ENCODE measurements at regions not wholly inside any gene's neighbourhood (a gene's known extent, or its start where the extent isn't known, plus 50 kb on each side); places are given as distances from the start of the nearest gene placed in this dataset.

- H2BK15ac ChIP-seq (ENCODE audit: low read depth, low read length) = no peak overlapping the region
- H4K5ac ChIP-seq (ENCODE audit: insufficient read length, low read depth, low read length) = no peak overlapping the region
- H3K4me1 ChIP-seq (ENCODE audit: insufficient read depth, low read length) = no peaks in the 10 kb centered on the region
- no CpG with 5 or more reads among the region's 2 CpGs for WGBS (ENCODE audit: extremely low coverage, insufficient read length, low lambda C conversion rate)
- H3K23me2 ChIP-seq (ENCODE audit: insufficient read length, low read depth, low read length, poor library complexity, severe bottlenecking) = no peaks in the 10 kb centered on the region
- H2BK12ac ChIP-seq (ENCODE audit: insufficient read length, low read depth, low read length) = no peak overlapping the region
- no peak overlapping the region for H3K14ac ChIP-seq (ENCODE audit: insufficient read depth, low read length)
- no peak overlapping the region for H3K4ac ChIP-seq (ENCODE audit: low read depth, low read length)
- no peak overlapping the region for H3K18ac ChIP-seq (ENCODE audit: insufficient read length, low read depth, low read length)
- no peak overlapping the region for H2BK120ac ChIP-seq (ENCODE audit: low read depth, low read length, poor library complexity, severe bottlenecking)
- no peaks in the 10 kb centered on the region for H3K79me2 ChIP-seq (ENCODE audit: insufficient read depth, low read length)
- H3K27ac ChIP-seq (ENCODE audit: insufficient read length, low read depth, low read length) = no peak overlapping the region
- H3K56ac ChIP-seq (ENCODE audit: insufficient read length, low read depth, low read length) = no peak overlapping the region
- H3K4me1 Mint-ChIP-seq = no peaks in the 10 kb centered on the region
- no peak overlapping the region for H4K91ac ChIP-seq (ENCODE audit: insufficient read length, low read depth, low read length)
- no peak overlapping the region for H3K23ac ChIP-seq (ENCODE audit: insufficient read length, low read depth, low read length)
- no peaks in the 10 kb centered on the region for H3K79me1 ChIP-seq (ENCODE audit: insufficient read depth, low read depth, low read length, poor library complexity, severe bottlenecking)
- no peaks in the 10 kb centered on the region for H4K20me1 ChIP-seq (ENCODE audit: control insufficient read depth, insufficient read depth, insufficient read length)
- no peak overlapping the region for H3K27ac Mint-ChIP-seq
- no peaks in the 10 kb centered on the region for H3K27me3 Mint-ChIP-seq (ENCODE audit: low read depth)
- no peak overlapping the region for H2AK5ac ChIP-seq (ENCODE audit: insufficient read length, low read length)
- no peaks in the 10 kb centered on the region; the same call in 1 of the 2 replicates for H3K27me3 ChIP-seq (ENCODE audit: insufficient read depth, low read length)
- no peak overlapping the region for H2BK20ac ChIP-seq (ENCODE audit: low read depth, low read length, poor library complexity, severe bottlenecking)
- no peak for DNase-seq
- H3T11ph ChIP-seq (ENCODE audit: low read length) = no peak overlapping the region
- H2BK5ac ChIP-seq (ENCODE audit: insufficient read length, low read length) = no peak overlapping the region
- H3K4me3 Mint-ChIP-seq = no peak overlapping the region
- peaks cover 7% of the 10 kb centered on the region for H3K9me3 ChIP-seq (ENCODE audit: control insufficient read depth, low read depth, low read length)
- TF ChIP-seq, protein P1, sequence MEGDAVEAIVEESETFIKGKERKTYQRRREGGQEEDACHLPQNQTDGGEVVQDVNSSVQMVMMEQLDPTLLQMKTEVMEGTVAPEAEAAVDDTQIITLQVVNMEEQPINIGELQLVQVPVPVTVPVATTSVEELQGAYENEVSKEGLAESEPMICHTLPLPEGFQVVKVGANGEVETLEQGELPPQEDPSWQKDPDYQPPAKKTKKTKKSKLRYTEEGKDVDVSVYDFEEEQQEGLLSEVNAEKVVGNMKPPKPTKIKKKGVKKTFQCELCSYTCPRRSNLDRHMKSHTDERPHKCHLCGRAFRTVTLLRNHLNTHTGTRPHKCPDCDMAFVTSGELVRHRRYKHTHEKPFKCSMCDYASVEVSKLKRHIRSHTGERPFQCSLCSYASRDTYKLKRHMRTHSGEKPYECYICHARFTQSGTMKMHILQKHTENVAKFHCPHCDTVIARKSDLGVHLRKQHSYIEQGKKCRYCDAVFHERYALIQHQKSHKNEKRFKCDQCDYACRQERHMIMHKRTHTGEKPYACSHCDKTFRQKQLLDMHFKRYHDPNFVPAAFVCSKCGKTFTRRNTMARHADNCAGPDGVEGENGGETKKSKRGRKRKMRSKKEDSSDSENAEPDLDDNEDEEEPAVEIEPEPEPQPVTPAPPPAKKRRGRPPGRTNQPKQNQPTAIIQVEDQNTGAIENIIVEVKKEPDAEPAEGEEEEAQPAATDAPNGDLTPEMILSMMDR (conservative IDR thresholded peaks at IDR 0.05) = peak; percentile 26; the same call in 2 of the 3 replicates
- H3K4me2 ChIP-seq (ENCODE audit: insufficient read depth, insufficient read length, low read length) = no peak overlapping the region
- no peak overlapping the region for H2AFZ ChIP-seq (ENCODE audit: low read length)
- peaks cover 56 to 85% of the 10 kb centered on the region in 2 experiments for H3K9me3 Mint-ChIP-seq
- H3K36me3 Mint-ChIP-seq (ENCODE audit: insufficient read depth in 1 of 3, low read depth in 3 of 3) = peaks cover 0 to 24% (median 6%) of the 10 kb centered on the region in 3 experiments; a peak in 4 of 7 replicates
- H4K8ac ChIP-seq (replicated peaks; ENCODE audit: insufficient read length, low read depth, low read length) = no peak overlapping the region
- no peak overlapping the region for H3K9ac ChIP-seq (ENCODE audit: extremely low read depth, insufficient read length, low read length)
These were observed 258.5 kb downstream of the RPIA start for GRCh38 chr2:88950010-88950409.
